B cell (primary cell): ENCODE measurements at regions not wholly inside any gene's neighbourhood (a gene's known extent, or its start where the extent isn't known, plus 50 kb on each side); places are given as distances from the start of the nearest gene placed in this dataset.

Experiments
- ATAC-seq: fragments of 200-7000 bp; cut with Tn5 transposase; one replicate; pipeline ENCODE4 v1.10.0; 2021; ENCODE audit warnings: low read depth, mild to moderate bottlenecking, moderate number of reproducible peaks, moderate library complexity
- CTCF ChIA-PET: fragments of 350-600 bp; sonication (Branson Sonifier 250); formaldehyde crosslinking; loops from one replicate; lab custom pipeline; 2021; ENCODE audit warnings: antibody characterized with exemption, inconsistent platforms; lab: Charles Lee
- POLR2A ChIA-PET: fragments of 350-600 bp; sonication (Branson Sonifier 250); formaldehyde crosslinking; loops from one replicate; lab custom pipeline; 2021; ENCODE audit warnings: antibody characterized with exemption; lab: Charles Lee
- DNase-seq: peaks from one replicate; pipeline ENCODE4 v3.0.0; 2013
- H2AFZ ChIP-seq: 2 replicates; pipeline ENCODE4 v1.6.1; 2012; ENCODE audit warnings: mild to moderate bottlenecking, low read depth, low read length; ENCODE audit not compliant: insufficient read depth, poor library complexity, severe bottlenecking
- H3K27ac ChIP-seq, 2 donors: 1 replicate in 1 of 2; 2 replicates in 1 of 2; pipeline ENCODE4 v1.5.1; 2012 to 2013; ENCODE audit warnings: low read length in 2 of 2, mild to moderate bottlenecking in 2 of 2, moderate library complexity in 1 of 2
- H3K27me3 ChIP-seq, 4 experiments: fragments of 200-600 bp in 1 of 4; sonication (generic) in 1 of 4; replicated peaks in 1 of 4; 1 replicate in 2 of 4; 2 replicates in 2 of 4; pipeline versions ENCODE4 v1.6.1 to v1.7.0; 2013 to 2016; ENCODE audit warnings: low read length in 3 of 4, mild to moderate bottlenecking in 2 of 4, mixed read lengths in 1 of 4, moderate library complexity in 1 of 4; ENCODE audit not compliant: insufficient read depth in 4 of 4, control insufficient read depth in 3 of 4; ENCODE audit errors: control extremely low read depth in 1 of 4
- H3K36me3 ChIP-seq, 2 experiments: replicated peaks in 1 of 2; 1 replicate in 1 of 2; 2 replicates in 1 of 2; pipeline versions ENCODE4 v1.6.1 to v1.7.1; 2013; ENCODE audit warnings: low read length in 1 of 2; ENCODE audit not compliant: insufficient read depth in 2 of 2, control insufficient read depth in 1 of 2; ENCODE audit errors: control extremely low read depth in 1 of 2, extremely low read depth in 1 of 2
- H3K4me1 ChIP-seq, 2 donors: fragments of 200-600 bp in 1 of 2; sonication (generic) in 1 of 2; 1 replicate in 1 of 2; 2 replicates in 1 of 2; pipeline versions ENCODE4 v1.5.1 to v1.6.1; 2013 to 2017; ENCODE audit warnings: low read length in 2 of 2; ENCODE audit not compliant: control insufficient read depth in 2 of 2, insufficient read depth in 2 of 2
- H3K4me2 ChIP-seq: replicated peaks from 2 replicates; pipeline ENCODE3; 2012; ENCODE audit warnings: mild to moderate bottlenecking, low read depth, low read length; ENCODE audit not compliant: poor library complexity, severe bottlenecking
- H3K4me3 ChIP-seq, 5 experiments: fragments of 200-600 bp in 1 of 5; sonication (generic) in 1 of 5; 1 replicate in 3 of 5; 2 replicates in 2 of 5; pipeline versions ENCODE4 v1.5.1 to v1.7.0; 2011 to 2016; ENCODE audit warnings: low read length in 4 of 5, mild to moderate bottlenecking in 4 of 5, low read depth in 2 of 5, control low read depth in 1 of 5, moderate library complexity in 1 of 5; ENCODE audit not compliant: insufficient read depth in 1 of 5; ENCODE audit errors: control extremely low read depth in 1 of 5, extremely low read depth in 1 of 5
- H3K79me2 ChIP-seq: fragments of 200-600 bp; sonication (generic); one replicate; pipeline ENCODE4 v1.6.0; 2016; ENCODE audit warnings: low read length; ENCODE audit not compliant: control insufficient read depth, insufficient read depth
- H3K9ac ChIP-seq: fragments of 200-600 bp; sonication (generic); 2 replicates; pipeline ENCODE4 v1.6.1; 2017; ENCODE audit warnings: mild to moderate bottlenecking, low read length, moderate library complexity
- H3K9me3 ChIP-seq, 3 donors: one replicate each; pipeline versions ENCODE4 v1.6.1 to v1.7.1; 2013; ENCODE audit warnings: low read length in 2 of 3; ENCODE audit not compliant: control insufficient read depth in 2 of 3, insufficient read depth in 1 of 3; ENCODE audit errors: control extremely low read depth in 1 of 3
- H4K20me1 ChIP-seq: 2 replicates; pipeline ENCODE4 v1.6.0; 2012; ENCODE audit warnings: mild to moderate bottlenecking, low read length; ENCODE audit not compliant: insufficient read depth, control insufficient read depth, poor library complexity, severe bottlenecking
- H3K27ac Mint-ChIP-seq: one replicate; pipeline ENCODE4 v1.8.0; 2021; ENCODE audit warnings: mixed read lengths
- H3K27me3 Mint-ChIP-seq: one replicate; pipeline ENCODE4 v1.8.0; 2021; ENCODE audit warnings: mixed read lengths
- H3K4me1 Mint-ChIP-seq: one replicate; pipeline ENCODE4 v1.8.0; 2021; ENCODE audit warnings: mixed read lengths
- H3K4me3 Mint-ChIP-seq: one replicate; pipeline ENCODE4 v1.8.0; 2021; ENCODE audit warnings: mixed read lengths
- H3K9me3 Mint-ChIP-seq: one replicate; pipeline ENCODE4 v1.8.0; 2022; ENCODE audit warnings: mixed read lengths; ENCODE audit not compliant: insufficient read depth
- CTCF ChIP-seq: fragments of 200-600 bp; IDR thresholded peaks from one replicate; pipeline ENCODE4 v1.8.0; 2022; ENCODE audit warnings: antibody characterized with exemption, mild to moderate bottlenecking
- EZH2 ChIP-seq: IDR thresholded peaks from 2 replicates; pipeline ENCODE4 v1.6.1; 2012; ENCODE audit warnings: borderline replicate concordance, low read depth, mild to moderate bottlenecking, moderate library complexity, low read length; ENCODE audit not compliant: insufficient read depth, poor library complexity, severe bottlenecking
- WGBS: methylation state at CpG from one replicate; pipeline ENCODE4 v1.1.5; 2013; ENCODE audit warnings: missing lambda C conversion rate; ENCODE audit not compliant: insufficient coverage; 5-methylcytosine and 5-hydroxymethylcytosine counted together
- intact Hi-C: fragments of 100-400 bp; cut with micrococcal nuclease; formaldehyde crosslinking; loops from one replicate; pipeline ENCODE4 v1.10.0; 2022

- Histone ChIP-seq H3K4me3 (no peak overlapping the region), H3K9ac (no peak overlapping the region), H3K27me3 (no peaks in the 10 kb centered on the region), H3K79me2 (no peaks in the 10 kb centered on the region), H4K20me1 (no peaks in the 10 kb centered on the region), H3K4me2 (no peak overlapping the region), H3K36me3 (no peaks in the 10 kb centered on the region), H3K27ac (no peak overlapping the region), H3K9me3 (no peaks in the 10 kb centered on the region), H3K4me1 (no peaks in the 10 kb centered on the region), H2AFZ (no peak overlapping the region)
- H3K27me3 Mint-ChIP-seq: no peaks in the 10 kb centered on the region
- ChIA-PET CTCF (no interaction called here), POLR2A (no interaction called here)
- no peak overlapping the region for H3K4me3 Mint-ChIP-seq
- no peak for DNase-seq
- 0% methylated on average over 1 of the region's 2 CpGs for WGBS
- ATAC-seq: no peak
- no peaks in the 10 kb centered on the region for H3K9me3 Mint-ChIP-seq
- TF ChIP-seq EZH2: no peak
- no peak for TF ChIP-seq CTCF
- H3K27ac Mint-ChIP-seq: no peak overlapping the region
- intact Hi-C loops: no loop called here
- no peaks in the 10 kb centered on the region for H3K4me1 Mint-ChIP-seq
Observed at GRCh38 chr2:164388511-164388910, 232.8 kb downstream of the GRB14 start.

- Histone ChIP-seq H3K27me3 (no peaks in the 10 kb centered on the region), H3K9me3 (no peaks in the 10 kb centered on the region), H3K4me2 (no peak overlapping the region), H3K4me3 (no peak overlapping the region), H4K20me1 (no peaks in the 10 kb centered on the region), H3K9ac (no peak overlapping the region), H3K27ac (no peak overlapping the region), H3K36me3 (no peaks in the 10 kb centered on the region), H3K4me1 (no peaks in the 10 kb centered on the region), H3K79me2 (no peaks in the 10 kb centered on the region), H2AFZ (no peak overlapping the region)
- no peak overlapping the region for H3K27ac Mint-ChIP-seq
- DNase-seq (no peak), ATAC-seq (no peak)
- no peaks in the 10 kb centered on the region for H3K9me3 Mint-ChIP-seq
- intact Hi-C loops: no loop called here
- H3K4me1 Mint-ChIP-seq: no peaks in the 10 kb centered on the region
- POLR2A ChIA-PET: no interaction called here
- no peak overlapping the region for H3K4me3 Mint-ChIP-seq
- CTCF ChIA-PET: interaction anchor here (0.6 kb wide), 1 partner anchor 10 kb away, joined by 3 read pairs; no protein-coding TSS in a partner anchor
- WGBS: 88% methylated on average over 2 of the region's 5 CpGs
- TF ChIP-seq CTCF (no peak), EZH2 (no peak)
- no peaks in the 10 kb centered on the region for H3K27me3 Mint-ChIP-seq
Observed at GRCh38 chr2:164386231-164386630, 235.1 kb downstream of the GRB14 start.
